IMR-90 (cell line): ENCODE measurements at regions not wholly inside any gene's neighbourhood (a gene's known extent, or its start where the extent isn't known, plus 50 kb on each side); places are given as distances from the start of the nearest gene placed in this dataset.

Experiments
- CEBPB ChIP-seq: IDR thresholded peaks from 2 replicates; pipeline ENCODE4 v1.6.1; 2012; ENCODE audit warnings: low read depth, low read length, improper control_type of control experiment
- FOS ChIP-seq: fragments of 150-350 bp; IDR thresholded peaks from 2 replicates; pipeline ENCODE4 v1.6.1; 2016; ENCODE audit warnings: low read depth, low read length
- MAFK ChIP-seq: IDR thresholded peaks from 2 replicates; pipeline ENCODE4 v1.6.1; 2012; ENCODE audit warnings: low read depth, low read length, improper control_type of control experiment
- MAZ ChIP-seq: IDR thresholded peaks from 2 replicates; pipeline ENCODE4 v1.6.1; 2012; ENCODE audit warnings: low read depth, mild to moderate bottlenecking, low read length, improper control_type of control experiment, moderate library complexity, borderline replicate concordance
- MXI1 ChIP-seq: IDR thresholded peaks from 2 replicates; pipeline ENCODE4 v1.6.1; 2012; ENCODE audit warnings: low read depth, mild to moderate bottlenecking, low read length, moderate library complexity, borderline replicate concordance
- POLR2A ChIP-seq: IDR thresholded peaks from 2 replicates; pipeline ENCODE4 v1.6.1; 2012; ENCODE audit warnings: mild to moderate bottlenecking, low read depth, low read length
- RAD21 ChIP-seq: IDR thresholded peaks from 2 replicates; pipeline ENCODE4 v1.6.1; 2012; ENCODE audit warnings: low read length, improper control_type of control experiment
- RCOR1 ChIP-seq: IDR thresholded peaks from 2 replicates; pipeline ENCODE4 v1.6.1; 2012; ENCODE audit warnings: mild to moderate bottlenecking, low read length, improper control_type of control experiment; ENCODE audit not compliant: insufficient replicate concordance
- RFX5 ChIP-seq: IDR thresholded peaks from 2 replicates; pipeline ENCODE4 v1.8.0; 2012; ENCODE audit warnings: low read depth, mild to moderate bottlenecking, low read length, moderate library complexity
- SMC3 ChIP-seq: fragments of 150-350 bp; IDR thresholded peaks from 2 replicates; pipeline ENCODE4 v1.6.1; 2016; ENCODE audit warnings: low read depth, mild to moderate bottlenecking, antibody characterized with exemption, low read length, moderate library complexity
- TF ChIP-seq, protein P1 (sequence below): conservative IDR thresholded peaks from 2 replicates; pipeline ENCODE4 v1.5.1; 2012; ENCODE audit warnings: mild to moderate bottlenecking, low read depth, low read length, improper control_type of control experiment
- TF ChIP-seq, protein P2 (sequence below): fragments of 150-350 bp; IDR thresholded peaks from 2 replicates; pipeline ENCODE4 v1.6.1; 2017; ENCODE audit warnings: mild to moderate bottlenecking, antibody characterized with exemption, low read length, low read depth

GRCh38 chr5:68406767-68407241, 191.2 kb downstream of the PIK3R1 start:
- TF ChIP-seq MAFK (no peak), RFX5 (no peak), POLR2A (no peak), RCOR1 (no peak), CEBPB (no peak), RAD21 (no peak), SMC3 (no peak), FOS (no peak), MAZ (no peak), MXI1 (no peak)
- TF ChIP-seq, protein P1, sequence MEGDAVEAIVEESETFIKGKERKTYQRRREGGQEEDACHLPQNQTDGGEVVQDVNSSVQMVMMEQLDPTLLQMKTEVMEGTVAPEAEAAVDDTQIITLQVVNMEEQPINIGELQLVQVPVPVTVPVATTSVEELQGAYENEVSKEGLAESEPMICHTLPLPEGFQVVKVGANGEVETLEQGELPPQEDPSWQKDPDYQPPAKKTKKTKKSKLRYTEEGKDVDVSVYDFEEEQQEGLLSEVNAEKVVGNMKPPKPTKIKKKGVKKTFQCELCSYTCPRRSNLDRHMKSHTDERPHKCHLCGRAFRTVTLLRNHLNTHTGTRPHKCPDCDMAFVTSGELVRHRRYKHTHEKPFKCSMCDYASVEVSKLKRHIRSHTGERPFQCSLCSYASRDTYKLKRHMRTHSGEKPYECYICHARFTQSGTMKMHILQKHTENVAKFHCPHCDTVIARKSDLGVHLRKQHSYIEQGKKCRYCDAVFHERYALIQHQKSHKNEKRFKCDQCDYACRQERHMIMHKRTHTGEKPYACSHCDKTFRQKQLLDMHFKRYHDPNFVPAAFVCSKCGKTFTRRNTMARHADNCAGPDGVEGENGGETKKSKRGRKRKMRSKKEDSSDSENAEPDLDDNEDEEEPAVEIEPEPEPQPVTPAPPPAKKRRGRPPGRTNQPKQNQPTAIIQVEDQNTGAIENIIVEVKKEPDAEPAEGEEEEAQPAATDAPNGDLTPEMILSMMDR = no peak
- TF ChIP-seq, protein P2, sequence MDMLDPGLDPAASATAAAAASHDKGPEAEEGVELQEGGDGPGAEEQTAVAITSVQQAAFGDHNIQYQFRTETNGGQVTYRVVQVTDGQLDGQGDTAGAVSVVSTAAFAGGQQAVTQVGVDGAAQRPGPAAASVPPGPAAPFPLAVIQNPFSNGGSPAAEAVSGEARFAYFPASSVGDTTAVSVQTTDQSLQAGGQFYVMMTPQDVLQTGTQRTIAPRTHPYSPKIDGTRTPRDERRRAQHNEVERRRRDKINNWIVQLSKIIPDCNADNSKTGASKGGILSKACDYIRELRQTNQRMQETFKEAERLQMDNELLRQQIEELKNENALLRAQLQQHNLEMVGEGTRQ = no peak
